ENCODE measurements at regions not wholly inside any gene's neighbourhood (a gene's known extent, or its start where the extent isn't known, plus 50 kb on each side); places are given as distances from the start of the nearest gene placed in this dataset.

DNA sequence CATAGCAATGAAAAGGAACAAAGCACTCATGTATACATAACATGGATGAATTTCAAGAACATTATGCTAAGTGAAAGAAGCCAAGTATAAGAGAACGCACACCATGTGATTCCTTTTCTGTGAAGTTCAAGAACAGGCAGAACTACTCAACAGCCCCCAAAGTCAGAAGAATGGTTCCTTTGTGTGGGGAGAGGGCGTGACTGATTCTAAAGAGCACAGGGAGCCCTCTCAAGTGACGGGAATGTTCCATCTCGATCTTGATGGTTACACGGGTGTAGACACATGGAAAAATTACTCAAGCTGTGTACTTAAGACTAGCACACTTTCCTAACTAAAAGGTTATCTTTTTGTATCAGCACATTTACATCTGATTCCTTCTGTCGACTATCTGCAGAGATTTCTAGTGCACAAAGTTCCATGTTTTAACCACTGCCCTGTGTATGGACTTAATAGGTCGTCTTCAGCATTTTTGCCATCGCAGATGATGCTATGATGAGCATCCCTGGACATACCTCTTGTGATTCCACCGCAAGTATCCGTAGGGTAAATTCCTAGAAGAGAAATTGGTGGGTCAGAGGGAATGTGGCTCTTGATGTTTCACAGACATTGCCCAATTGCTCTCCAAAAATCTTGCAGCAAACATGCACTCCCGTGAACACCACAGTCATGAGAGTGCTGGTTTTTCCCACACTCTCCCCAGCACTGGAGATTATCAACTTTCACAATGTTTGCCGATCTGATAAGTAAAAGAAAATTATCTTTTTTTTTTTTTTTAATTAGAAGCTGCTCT is 279.3 kb downstream of the BMP7 start:
- H3K4me1 ChIP-seq = no peaks in the 10 kb centered on the region
- DNase-seq (no peak), ATAC-seq (no peak)
- intact Hi-C loops (cut with DNase I) = no loop called here
- TF ChIP-seq POLR2A (IDR thresholded peaks at IDR 0.05) (no peak), CTCF (IDR thresholded peaks at IDR 0.05) (no peak)
- H3K36me3 ChIP-seq = no peaks in the 10 kb centered on the region
- no peak overlapping the region for H3K4me3 ChIP-seq
- WGBS (ENCODE audit: insufficient coverage, low coverage, low lambda C conversion rate, missing lambda C conversion rate) = 50% methylated on average over 12 of the region's 12 CpGs
- no peak overlapping the region for H3K27ac ChIP-seq
- no peaks in the 10 kb centered on the region for H3K27me3 ChIP-seq
- H3K9me3 ChIP-seq = no peaks in the 10 kb centered on the region

- ATAC-seq (no peak), DNase-seq (peak in 1 of 3 donors; percentile 23)
- TF ChIP-seq CTCF (IDR thresholded peaks at IDR 0.05) = no peak
- TF ChIP-seq POLR2A (IDR thresholded peaks at IDR 0.05) = no peak
- Histone ChIP-seq H3K27ac (no peak overlapping the region), H3K36me3 (no peaks in the 10 kb centered on the region), H3K9me3 (no peaks in the 10 kb centered on the region), H3K4me1 (no peaks in the 10 kb centered on the region), H3K4me3 (no peak overlapping the region), H3K27me3 (no peaks in the 10 kb centered on the region)
- 55% methylated on average over 8 of the region's 16 CpGs for WGBS (ENCODE audit: insufficient coverage, low coverage, low lambda C conversion rate, missing lambda C conversion rate)
- intact Hi-C loops (cut with DNase I) = no loop called here
Measured at GRCh38 chr20:56987986-56988385, 278.5 kb downstream of the BMP7 start.

GRCh38 chr20:56988446-56988845 is 278.0 kb downstream of the BMP7 start:
- DNase-seq (no peak), ATAC-seq (no peak)
- WGBS (ENCODE audit: insufficient coverage, low coverage, low lambda C conversion rate, missing lambda C conversion rate) = 63% methylated on average over 4 of the region's 8 CpGs
- Histone ChIP-seq H3K27me3 (no peaks in the 10 kb centered on the region), H3K4me1 (no peaks in the 10 kb centered on the region), H3K4me3 (no peak overlapping the region), H3K27ac (no peak overlapping the region), H3K9me3 (no peaks in the 10 kb centered on the region), H3K36me3 (no peaks in the 10 kb centered on the region)
- intact Hi-C loops (cut with DNase I) = no loop called here
- TF ChIP-seq CTCF (IDR thresholded peaks at IDR 0.05) (no peak), POLR2A (IDR thresholded peaks at IDR 0.05) (no peak)

DNA sequence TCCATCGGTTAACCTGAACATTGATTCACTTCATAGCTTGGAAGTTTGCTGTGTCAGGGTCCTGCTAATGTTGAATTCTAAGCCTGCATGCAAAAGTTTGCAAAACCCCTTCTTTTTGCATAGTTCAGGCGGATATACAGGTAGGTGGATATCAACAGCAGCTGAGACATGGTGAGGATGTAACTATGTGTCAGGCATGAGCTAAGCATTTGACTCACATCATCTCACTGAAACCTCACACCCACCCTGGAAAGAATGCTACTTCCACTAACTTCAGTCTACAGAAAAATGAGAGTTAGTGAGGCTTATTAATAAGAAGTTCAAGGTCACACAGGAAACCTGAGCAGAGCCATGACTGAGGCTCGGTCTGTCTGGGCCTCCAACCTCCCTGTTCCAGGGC is 276.9 kb downstream of the BMP7 start:
- Histone ChIP-seq H3K4me1 (no peaks in the 10 kb centered on the region), H3K9me3 (no peaks in the 10 kb centered on the region), H3K27me3 (no peaks in the 10 kb centered on the region), H3K27ac (no peak overlapping the region), H3K4me3 (no peak overlapping the region), H3K36me3 (no peaks in the 10 kb centered on the region)
- TF ChIP-seq CTCF (IDR thresholded peaks at IDR 0.05) (no peak), POLR2A (IDR thresholded peaks at IDR 0.05) (no peak)
- WGBS (ENCODE audit: insufficient coverage, low coverage, low lambda C conversion rate, missing lambda C conversion rate) = 33% methylated on average over 2 of the region's 3 CpGs
- intact Hi-C loops (cut with DNase I) = no loop called here
- ATAC-seq (no peak), DNase-seq (no peak)

All from right lobe of liver (tissue), 6 donors.